ENCODE measurements at regions not wholly inside any gene's neighbourhood (a gene's known extent, or its start where the extent isn't known, plus 50 kb on each side); places are given as distances from the start of the nearest gene placed in this dataset.

- TF ChIP-seq CTCF (IDR thresholded peaks at IDR 0.05; ENCODE audit: control insufficient read depth, insufficient read depth, low read depth, low read length, missing control alignments), result no peak
- no peak for DNase-seq (ENCODE audit: low read depth)
- no peak overlapping the region for H3K4me3 ChIP-seq (ENCODE audit: control insufficient read depth, low read depth, low read length)
These were observed 83.5 kb downstream of the TBX22 start for GRCh38 chrX:80098038-80098437.

GRCh38 chrX:80120335-80120734 lies 105.8 kb downstream of the TBX22 start:
- no peak for TF ChIP-seq CTCF (IDR thresholded peaks at IDR 0.05; ENCODE audit: control insufficient read depth, insufficient read depth, low read depth, low read length, missing control alignments)

GRCh38 chrX:80138938-80139337 lies 124.4 kb downstream of the TBX22 start:
- no peak for DNase-seq (ENCODE audit: low read depth)
- no peak overlapping the region for H3K4me3 ChIP-seq (ENCODE audit: control insufficient read depth, low read depth, low read length)
- TF ChIP-seq CTCF (IDR thresholded peaks at IDR 0.05; ENCODE audit: control insufficient read depth, insufficient read depth, low read depth, low read length, missing control alignments), result no peak

More at GRCh38 chrX:80120335-80120734, 105.8 kb downstream of the TBX22 start:
- H3K4me3 ChIP-seq (ENCODE audit: control insufficient read depth, low read depth, low read length), result no peak overlapping the region
- no peak for DNase-seq (ENCODE audit: low read depth)

- no peak for TF ChIP-seq CTCF (IDR thresholded peaks at IDR 0.05; ENCODE audit: control insufficient read depth, insufficient read depth, low read depth, low read length, missing control alignments)
- no peak overlapping the region for H3K4me3 ChIP-seq (ENCODE audit: control insufficient read depth, low read depth, low read length)
- DNase-seq (ENCODE audit: low read depth), result no peak
These were observed 125.0 kb downstream of the TBX22 start for GRCh38 chrX:80139564-80139963.

GRCh38 chrX:80170581-80170980 lies 156.0 kb downstream of the TBX22 start:
- DNase-seq (ENCODE audit: low read depth), result no peak
- no peak for TF ChIP-seq CTCF (IDR thresholded peaks at IDR 0.05; ENCODE audit: control insufficient read depth, insufficient read depth, low read depth, low read length, missing control alignments)
- no peak overlapping the region for H3K4me3 ChIP-seq (ENCODE audit: control insufficient read depth, low read depth, low read length)

GRCh38 chrX:80173261-80173660 lies 158.7 kb downstream of the TBX22 start:
- TF ChIP-seq CTCF (IDR thresholded peaks at IDR 0.05; ENCODE audit: control insufficient read depth, insufficient read depth, low read depth, low read length, missing control alignments), result no peak
- DNase-seq (ENCODE audit: low read depth), result no peak
- H3K4me3 ChIP-seq (ENCODE audit: control insufficient read depth, low read depth, low read length), result no peak overlapping the region
